ENCODE measurements at regions not wholly inside any gene's neighbourhood (a gene's known extent, or its start where the extent isn't known, plus 50 kb on each side); places are given as distances from the start of the nearest gene placed in this dataset.

- H3K27me3 Mint-ChIP-seq (ENCODE audit: unreplicated experiment), result no peaks in the 10 kb centered on the region
- no peak overlapping the region for H3K4me3 Mint-ChIP-seq (ENCODE audit: unreplicated experiment)
- TF ChIP-seq CTCF (IDR thresholded peaks at IDR 0.05; ENCODE audit: partially characterized antibody, unreplicated experiment), result no peak
- peaks cover 5% of the 10 kb centered on the region for H3K4me1 Mint-ChIP-seq (ENCODE audit: low read depth, unreplicated experiment)
- no peak for DNase-seq
- H3K9me3 Mint-ChIP-seq (ENCODE audit: unreplicated experiment), result no peaks in the 10 kb centered on the region
- H3K27ac Mint-ChIP-seq (ENCODE audit: unreplicated experiment), result no peak overlapping the region
- H3K36me3 Mint-ChIP-seq (ENCODE audit: unreplicated experiment), result no peaks in the 10 kb centered on the region
Measured at GRCh38 chr1:219281831-219282230, 108.2 kb downstream of the LYPLAL1 start.

- H3K4me1 Mint-ChIP-seq (ENCODE audit: low read depth, unreplicated experiment), result peaks cover 13% of the 10 kb centered on the region
- H3K9me3 Mint-ChIP-seq (ENCODE audit: unreplicated experiment), result no peaks in the 10 kb centered on the region
Measured at GRCh38 chr1:219279017-219279770, 105.5 kb downstream of the LYPLAL1 start.

GRCh38 chr1:219278288-219278687 is 104.6 kb downstream of the LYPLAL1 start:
- H3K36me3 Mint-ChIP-seq (ENCODE audit: unreplicated experiment), result no peaks in the 10 kb centered on the region
- no peak for DNase-seq
- no peak overlapping the region for H3K27ac Mint-ChIP-seq (ENCODE audit: unreplicated experiment)

More at GRCh38 chr1:219279017-219279770, 105.5 kb downstream of the LYPLAL1 start:
- Mint-ChIP-seq H3K27ac (ENCODE audit: unreplicated experiment) (no peak overlapping the region), H3K27me3 (ENCODE audit: unreplicated experiment) (no peaks in the 10 kb centered on the region), H3K4me3 (ENCODE audit: unreplicated experiment) (no peak overlapping the region), H3K36me3 (ENCODE audit: unreplicated experiment) (no peaks in the 10 kb centered on the region)
- no peak for TF ChIP-seq CTCF (IDR thresholded peaks at IDR 0.05; ENCODE audit: partially characterized antibody, unreplicated experiment)
- DNase-seq, result no peak

GRCh38 chr1:219277304-219278105 is 103.8 kb downstream of the LYPLAL1 start:
- H3K27me3 Mint-ChIP-seq (ENCODE audit: unreplicated experiment), result no peaks in the 10 kb centered on the region
- H3K4me3 Mint-ChIP-seq (ENCODE audit: unreplicated experiment), result no peak overlapping the region
- H3K4me1 Mint-ChIP-seq (ENCODE audit: low read depth, unreplicated experiment), result peaks cover 8% of the 10 kb centered on the region
- H3K36me3 Mint-ChIP-seq (ENCODE audit: unreplicated experiment), result no peaks in the 10 kb centered on the region
- H3K9me3 Mint-ChIP-seq (ENCODE audit: unreplicated experiment), result no peaks in the 10 kb centered on the region
- TF ChIP-seq CTCF (IDR thresholded peaks at IDR 0.05; ENCODE audit: partially characterized antibody, unreplicated experiment), result no peak
- no peak for DNase-seq
- H3K27ac Mint-ChIP-seq (ENCODE audit: unreplicated experiment), result no peak overlapping the region

More at GRCh38 chr1:219278288-219278687, 104.6 kb downstream of the LYPLAL1 start:
- Mint-ChIP-seq H3K4me3 (ENCODE audit: unreplicated experiment) (no peak overlapping the region), H3K4me1 (ENCODE audit: low read depth, unreplicated experiment) (peaks cover 13% of the 10 kb centered on the region), H3K27me3 (ENCODE audit: unreplicated experiment) (no peaks in the 10 kb centered on the region), H3K9me3 (ENCODE audit: unreplicated experiment) (no peaks in the 10 kb centered on the region)
- no peak for TF ChIP-seq CTCF (IDR thresholded peaks at IDR 0.05; ENCODE audit: partially characterized antibody, unreplicated experiment)

All from glutamatergic neuron (in vitro differentiated cells).